Gastroesophageal sphincter (tissue), 3 donors: ENCODE measurements at regions not wholly inside any gene's neighbourhood (a gene's known extent, or its start where the extent isn't known, plus 50 kb on each side); places are given as distances from the start of the nearest gene placed in this dataset.

ENCODE experiments used
- EP300 ChIP-seq: sonication (generic); formaldehyde crosslinking; IDR thresholded peaks from one replicate; pipeline ENCODE4 v1.6.1; 2017; ENCODE audit warnings: antibody characterized with exemption, mild to moderate bottlenecking
- POLR2A ChIP-seq, 2 donors: fragments of 450-650 bp; IDR thresholded peaks; one replicate each; pipeline ENCODE4 v1.6.1; 2017; ENCODE audit warnings: antibody characterized with exemption in 2 of 2, mild to moderate bottlenecking in 2 of 2, moderate library complexity in 1 of 2
- TF ChIP-seq, protein P1 (sequence below), 4 experiments: fragments of 200-600 bp in 2 of 4; fragments of 450-650 bp in 2 of 4; sonication (generic) in 1 of 4; IDR thresholded peaks; one replicate each; pipeline ENCODE4 v1.5.1; 2017 to 2019; ENCODE audit warnings: antibody characterized with exemption in 4 of 4, mild to moderate bottlenecking in 2 of 4, moderate library complexity in 2 of 4

DNA sequence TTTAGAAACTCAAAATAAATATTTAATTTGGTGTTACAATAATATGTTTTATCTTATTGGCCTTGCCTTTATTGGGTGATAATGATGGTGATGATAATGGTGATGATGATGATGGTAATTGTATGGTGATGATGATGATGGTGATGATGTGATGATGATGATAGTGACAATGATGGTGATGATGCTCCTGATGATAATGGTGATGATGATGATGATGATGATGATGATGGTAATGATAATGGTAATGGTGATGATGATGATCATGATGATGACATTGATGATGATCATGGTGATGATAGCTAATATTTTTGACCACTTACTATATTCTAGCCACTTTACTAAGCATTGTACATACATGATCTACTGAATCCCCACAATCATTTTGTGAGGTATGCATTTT is 1548.6 kb upstream of the TMEM132C start:
- TF ChIP-seq, protein P1, sequence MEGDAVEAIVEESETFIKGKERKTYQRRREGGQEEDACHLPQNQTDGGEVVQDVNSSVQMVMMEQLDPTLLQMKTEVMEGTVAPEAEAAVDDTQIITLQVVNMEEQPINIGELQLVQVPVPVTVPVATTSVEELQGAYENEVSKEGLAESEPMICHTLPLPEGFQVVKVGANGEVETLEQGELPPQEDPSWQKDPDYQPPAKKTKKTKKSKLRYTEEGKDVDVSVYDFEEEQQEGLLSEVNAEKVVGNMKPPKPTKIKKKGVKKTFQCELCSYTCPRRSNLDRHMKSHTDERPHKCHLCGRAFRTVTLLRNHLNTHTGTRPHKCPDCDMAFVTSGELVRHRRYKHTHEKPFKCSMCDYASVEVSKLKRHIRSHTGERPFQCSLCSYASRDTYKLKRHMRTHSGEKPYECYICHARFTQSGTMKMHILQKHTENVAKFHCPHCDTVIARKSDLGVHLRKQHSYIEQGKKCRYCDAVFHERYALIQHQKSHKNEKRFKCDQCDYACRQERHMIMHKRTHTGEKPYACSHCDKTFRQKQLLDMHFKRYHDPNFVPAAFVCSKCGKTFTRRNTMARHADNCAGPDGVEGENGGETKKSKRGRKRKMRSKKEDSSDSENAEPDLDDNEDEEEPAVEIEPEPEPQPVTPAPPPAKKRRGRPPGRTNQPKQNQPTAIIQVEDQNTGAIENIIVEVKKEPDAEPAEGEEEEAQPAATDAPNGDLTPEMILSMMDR (IDR thresholded peaks at IDR 0.05), result no peak
- TF ChIP-seq POLR2A (IDR thresholded peaks at IDR 0.05) (no peak), EP300 (no peak)
